Kidney (tissue), 13 donors: ENCODE measurements at regions not wholly inside any gene's neighbourhood (a gene's known extent, or its start where the extent isn't known, plus 50 kb on each side); places are given as distances from the start of the nearest gene placed in this dataset.
A peak's percentile ranks its signal among the peaks of the same experiment; 100 is the strongest.
"Not testable (repeated sequence)": the region's sequence is repeated elsewhere in the genome, so short reads cannot be mapped to it uniquely, and the experiment has no call there.

Experiments
- DNase-seq, 5 donors: peaks; one replicate each; pipeline ENCODE4 v3.0.0-alpha.2; 2013 to 2020
- FAIRE-seq: peaks from 2 replicates; lab custom pipeline; 2012; peaks lifted over from hg19 to GRCh38; lab: Jason Lieb, UNC
- H3K27ac ChIP-seq, 2 donors: one replicate each; pipeline ENCODE4 v1.7.0; 2013; ENCODE audit warnings: low read depth in 2 of 2, low read length in 2 of 2, inconsistent platforms in 1 of 2
- H3K27me3 ChIP-seq: one replicate; pipeline ENCODE4 v1.7.1; 2013; ENCODE audit warnings: low read length, inconsistent platforms; ENCODE audit not compliant: control insufficient read depth, insufficient read depth
- H3K36me3 ChIP-seq, 3 donors: one replicate each; pipeline versions ENCODE4 v1.7.0 to v1.7.1; 2013; ENCODE audit warnings: low read length in 3 of 3, control low read depth in 1 of 3, inconsistent platforms in 1 of 3; ENCODE audit not compliant: insufficient read depth in 3 of 3, control insufficient read depth in 2 of 3
- H3K4me1 ChIP-seq, 3 donors: one replicate each; pipeline versions ENCODE4 v1.7.0 to v1.7.1; 2013; ENCODE audit warnings: low read length in 3 of 3, inconsistent platforms in 1 of 3, low read depth in 1 of 3; ENCODE audit not compliant: control insufficient read depth in 2 of 3, insufficient read depth in 2 of 3
- H3K4me3 ChIP-seq, 3 donors: one replicate each; pipeline versions ENCODE4 v1.7.0 to v1.8.1; 2013; ENCODE audit warnings: low read length in 3 of 3, control low read depth in 1 of 3, inconsistent platforms in 1 of 3
- H3K9ac ChIP-seq, 3 donors: one replicate each; pipeline versions ENCODE4 v1.7.0 to v1.7.1; 2013; ENCODE audit warnings: low read length in 3 of 3, control low read depth in 1 of 3, inconsistent platforms in 1 of 3
- H3K9me3 ChIP-seq, 3 donors: one replicate each; pipeline versions ENCODE4 v1.7.0 to v1.7.1; 2013; ENCODE audit warnings: low read length in 3 of 3, control low read depth in 1 of 3, inconsistent platforms in 1 of 3; ENCODE audit not compliant: control insufficient read depth in 2 of 3, insufficient read depth in 1 of 3
- CTCF ChIP-seq: IDR thresholded peaks from 3 replicates; pipeline ENCODE4 v1.5.1; 2012; ENCODE audit warnings: mild to moderate bottlenecking, moderate library complexity, borderline replicate concordance; ENCODE audit not compliant: insufficient read depth; ENCODE audit errors: extremely low read depth
- intact Hi-C: fragments of 100-400 bp; cut with DNase I; formaldehyde crosslinking; loops from one replicate; pipeline ENCODE4 v1.11.1; 2022
- donor health status: control.
- donor health status: control.
- donor health status: control.
- donor health status: control.
- donor health status: control.
- donor health status: DM: yes; HTN: yes; CAD: no.
- donor health status: Normal renal cell carcinoma (clear cell type).

- FAIRE-seq = no peak
- intact Hi-C loops = no loop called here
- Histone ChIP-seq H3K9me3 (no peaks in the 10 kb centered on the region), H3K27ac (no peak overlapping the region), H3K27me3 (no peaks in the 10 kb centered on the region), H3K36me3 (no peaks in the 10 kb centered on the region), H3K4me1 (no peaks in the 10 kb centered on the region), H3K4me3 (no peak overlapping the region), H3K9ac (no peak overlapping the region)
- no peak for TF ChIP-seq CTCF
- no peak for DNase-seq
Observed at GRCh38 chr5:50547303-50547702, 106.2 kb upstream of the EMB start.

GRCh38 chr5:50550267-50550666 lies 109.2 kb upstream of the EMB start:
- no peaks in the 10 kb centered on the region for H3K9me3 ChIP-seq
- H3K4me1 ChIP-seq = no peaks in the 10 kb centered on the region
- H3K36me3 ChIP-seq = no peaks in the 10 kb centered on the region
- H3K9ac ChIP-seq = no peak overlapping the region
- no peaks in the 10 kb centered on the region for H3K27me3 ChIP-seq
- H3K27ac ChIP-seq = no peak overlapping the region
- FAIRE-seq (no peak), DNase-seq (no peak)
- no peak overlapping the region for H3K4me3 ChIP-seq
- intact Hi-C loops = no loop called here
- no peak for TF ChIP-seq CTCF

GRCh38 chr5:50550993-50551392 lies 109.9 kb upstream of the EMB start:
- Histone ChIP-seq H3K27me3 (no peaks in the 10 kb centered on the region), H3K4me1 (no peaks in the 10 kb centered on the region), H3K27ac (no peak overlapping the region), H3K4me3 (no peak overlapping the region), H3K36me3 (no peaks in the 10 kb centered on the region), H3K9me3 (no peaks in the 10 kb centered on the region), H3K9ac (no peak overlapping the region)
- TF ChIP-seq CTCF = no peak
- intact Hi-C loops = no loop called here
- DNase-seq (no peak), FAIRE-seq (no peak)

GRCh38 chr5:50553560-50553984 lies 112.5 kb upstream of the EMB start:
- Histone ChIP-seq H3K27me3 (no peaks in the 10 kb centered on the region), H3K4me3 (no peak overlapping the region), H3K27ac (no peak overlapping the region), H3K4me1 (no peaks in the 10 kb centered on the region), H3K9ac (no peak overlapping the region), H3K36me3 (no peaks in the 10 kb centered on the region), H3K9me3 (no peaks in the 10 kb centered on the region)
- TF ChIP-seq CTCF = no peak
- peak in 1 of 5 donors; percentile 1 for DNase-seq
- FAIRE-seq = no peak
- intact Hi-C loops = no loop called here

- intact Hi-C loops, FAIRE-seq, H3K27me3 ChIP-seq: not testable (repeated sequence)
Observed at GRCh38 chr5:50558640-50559039, 107.8 kb upstream of the PARP8 start.

More at GRCh38 chr5:50558640-50559039, 107.8 kb upstream of the PARP8 start:
- DNase-seq, H3K36me3 ChIP-seq, H3K4me1 ChIP-seq, H3K27ac ChIP-seq, H3K9me3 ChIP-seq, H3K9ac ChIP-seq, H3K4me3 ChIP-seq: not testable (repeated sequence)
